IMR-90 (cell line): ENCODE measurements at regions not wholly inside any gene's neighbourhood (a gene's known extent, or its start where the extent isn't known, plus 50 kb on each side); places are given as distances from the start of the nearest gene placed in this dataset.

Experiments
- CTCF ChIP-seq: conservative IDR thresholded peaks from 2 replicates; pipeline ENCODE4 v1.5.1; 2012; ENCODE audit warnings: mild to moderate bottlenecking, low read depth, low read length, improper control_type of control experiment
- MXI1 ChIP-seq: IDR thresholded peaks from 2 replicates; pipeline ENCODE4 v1.6.1; 2012; ENCODE audit warnings: low read depth, mild to moderate bottlenecking, low read length, moderate library complexity, borderline replicate concordance

GRCh38 chr7:25521236-25521635, 292.9 kb upstream of the NPVF start:
- TF ChIP-seq CTCF = no peak
- TF ChIP-seq MXI1 = no peak
